ENCODE measurements at regions not wholly inside any gene's neighbourhood (a gene's known extent, or its start where the extent isn't known, plus 50 kb on each side); places are given as distances from the start of the nearest gene placed in this dataset.

GRCh38 chr2:65687614-65688013, 255.2 kb upstream of the SPRED2 start:
- no peak for TF ChIP-seq RFX5 (IDR thresholded peaks at IDR 0.05; ENCODE audit: low read depth, low read length)
- TF ChIP-seq NFE2L2 (IDR thresholded peaks at IDR 0.05; ENCODE audit: low read depth, low read length): no peak
- no peak for TF ChIP-seq CEBPB (IDR thresholded peaks at IDR 0.05; ENCODE audit: low read depth, low read length)
- TF ChIP-seq MAFK (IDR thresholded peaks at IDR 0.05; ENCODE audit: low read depth, low read length): no peak
- no peak for TF ChIP-seq RAD21 (IDR thresholded peaks at IDR 0.05; ENCODE audit: low read length)
- no peak for TF ChIP-seq BHLHE40 (IDR thresholded peaks at IDR 0.05; ENCODE audit: low read depth, low read length)
- no peak for TF ChIP-seq MXI1 (IDR thresholded peaks at IDR 0.05; ENCODE audit: borderline replicate concordance, low read depth, low read length)
- no peak for TF ChIP-seq USF2 (IDR thresholded peaks at IDR 0.05; ENCODE audit: low read depth, low read length)
- no peak for TF ChIP-seq ELK1 (IDR thresholded peaks at IDR 0.05; ENCODE audit: borderline replicate concordance, low read depth, low read length)
- no peak for TF ChIP-seq RCOR1 (IDR thresholded peaks at IDR 0.05; ENCODE audit: insufficient replicate concordance, low read length)
- no peak for TF ChIP-seq POLR2A (IDR thresholded peaks at IDR 0.05; ENCODE audit: low read depth, low read length)
- no peak for TF ChIP-seq CTCF (conservative IDR thresholded peaks at IDR 0.05; ENCODE audit: low read depth, low read length)
- no peak for TF ChIP-seq SMC3 (IDR thresholded peaks at IDR 0.05; ENCODE audit: low read depth, low read length)
- no peak for TF ChIP-seq CHD1 (IDR thresholded peaks at IDR 0.05; ENCODE audit: low read depth, low read length)
- no peak for TF ChIP-seq MAZ (IDR thresholded peaks at IDR 0.05; ENCODE audit: borderline replicate concordance, low read depth, low read length)
- TF ChIP-seq FOS (IDR thresholded peaks at IDR 0.05; ENCODE audit: low read depth, low read length): no peak
- H3K23ac ChIP-seq (ENCODE audit: low read depth, low read length): no peak overlapping the region
- no peak overlapping the region for H4K91ac ChIP-seq (ENCODE audit: insufficient read depth, low read depth, low read length)
- no peak overlapping the region for H3K4me3 ChIP-seq (ENCODE audit: insufficient read depth, low read depth, low read length)
- no peak overlapping the region for H2BK20ac ChIP-seq (ENCODE audit: low read depth, low read length)
- no peak overlapping the region for H4K8ac ChIP-seq (ENCODE audit: low read depth in 2 of 2, low read length in 2 of 2)
- intact Hi-C loops (cut with micrococcal nuclease) (no loop called here), dilution Hi-C loops (cut with HindIII; ENCODE audit: low sequenced_read_pairs, unreplicated experiment) (no loop called here), in situ Hi-C loops (cut with MboI; ENCODE audit: low sequenced_read_pairs) (no loop called here)
- no peaks in the 10 kb centered on the region for H3K4me1 ChIP-seq (ENCODE audit: control insufficient read depth, insufficient read depth, low read length)
- no peaks in the 10 kb centered on the region for H3K79me1 ChIP-seq (ENCODE audit: low read depth in 1 of 2, low read length in 2 of 2)
- H4K5ac ChIP-seq (ENCODE audit: low read depth, low read length): no peak overlapping the region
- no peak for DNase-seq
- H3K27ac ChIP-seq (ENCODE audit: insufficient read depth, low read length): no peak overlapping the region
- no peak overlapping the region for H2BK120ac ChIP-seq (ENCODE audit: low read depth, low read length)
- H2AFZ ChIP-seq (replicated peaks; ENCODE audit: low read length, poor library complexity): no peak overlapping the region
- H3K14ac ChIP-seq (replicated peaks; ENCODE audit: low read depth, low read length): no peak overlapping the region
- H2AK5ac ChIP-seq (ENCODE audit: low read depth, low read length): no peak overlapping the region
- no peak overlapping the region for H3K9ac ChIP-seq (ENCODE audit: low read depth, low read length)
- no peaks in the 10 kb centered on the region for H3K9me1 ChIP-seq (ENCODE audit: insufficient read depth, low read length)
- 43% methylated on average over 2 of the region's 9 CpGs; no CpG with 5 or more reads in 1 of the 2 experiments for WGBS, 2 experiments (ENCODE audit: extremely low coverage in 2 of 2, insufficient read length in 1 of 2)
- H3K4me2 ChIP-seq (ENCODE audit: low read depth, low read length): no peak overlapping the region
- ATAC-seq (ENCODE audit: low read depth): no peak
- peaks cover 37% of the 10 kb centered on the region for H3K27me3 ChIP-seq (ENCODE audit: control insufficient read depth, insufficient read depth, low read length)
- no peaks in the 10 kb centered on the region for H4K20me1 ChIP-seq (ENCODE audit: insufficient read depth, low read length)
- CTCF ChIA-PET: interaction anchor here (0.5 to 1.1 kb wide), 3 partner anchors 23 to 1867 kb away, joined by 3 to 4 read pairs (median 3); no protein-coding TSS in a partner anchor
- no peak overlapping the region for H2AK9ac ChIP-seq (replicated peaks; ENCODE audit: low read depth, low read length, poor library complexity)
- no peak overlapping the region for H2BK15ac ChIP-seq (ENCODE audit: low read depth, low read length)
- H3K18ac ChIP-seq (ENCODE audit: low read depth, low read length): no peak overlapping the region
- H2BK5ac ChIP-seq (ENCODE audit: low read depth, low read length, poor library complexity, severe bottlenecking): no peak overlapping the region
- H3K36me3 ChIP-seq (ENCODE audit: control insufficient read depth, insufficient read depth, low read length): no peaks in the 10 kb centered on the region
- POLR2A ChIA-PET (ENCODE audit: unreplicated experiment): no interaction called here
- no peaks in the 10 kb centered on the region for H3K9me3 ChIP-seq (ENCODE audit: control insufficient read depth, insufficient read depth, low read length)
- no peak overlapping the region for H3K4ac ChIP-seq (ENCODE audit: low read depth, low read length)
- no peak overlapping the region for H3K56ac ChIP-seq (ENCODE audit: extremely low read depth, insufficient read depth, low read length)
- no TSS peak for BruUV-seq (replicated peaks)

All from IMR-90 (cell line).